Ovary (tissue), 3 donors: ENCODE measurements at regions not wholly inside any gene's neighbourhood (a gene's known extent, or its start where the extent isn't known, plus 50 kb on each side); places are given as distances from the start of the nearest gene placed in this dataset.
"Not testable (repeated sequence)": the region's sequence is repeated elsewhere in the genome, so short reads cannot be mapped to it uniquely, and the experiment has no call there.

ENCODE experiments used
- CTCF ChIP-seq, 3 donors: fragments of 450-650 bp in 2 of 3; fragments of 200-600 bp in 1 of 3; IDR thresholded peaks; one replicate each; pipeline versions ENCODE4 v1.5.1 to v1.8.0; 2016 to 2022; ENCODE audit warnings: antibody characterized with exemption in 3 of 3, mild to moderate bottlenecking in 1 of 3
- EP300 ChIP-seq: sonication (generic); formaldehyde crosslinking; IDR thresholded peaks from one replicate; pipeline ENCODE4 v1.6.1; 2017; ENCODE audit warnings: antibody characterized with exemption
- POLR2A ChIP-seq: fragments of 450-650 bp; IDR thresholded peaks from one replicate; pipeline ENCODE4 v1.6.1; 2017; ENCODE audit warnings: antibody characterized with exemption, mild to moderate bottlenecking, moderate library complexity
- donor health status: DM: no; HTN: no; CAD: no.

- TF ChIP-seq CTCF (IDR thresholded peaks at IDR 0.05); POLR2A; EP300: not testable (repeated sequence)
Measured at GRCh38 chr15:84398087-84398486, 162.5 kb downstream of the GOLGA6L4 start.
